PC-3 (cell line): ENCODE measurements at regions not wholly inside any gene's neighbourhood (a gene's known extent, or its start where the extent isn't known, plus 50 kb on each side); places are given as distances from the start of the nearest gene placed in this dataset.

Source experiments
- ATAC-seq: fragments of 200-7000 bp; cut with Tn5 transposase; 2 replicates; pipeline ENCODE4 v1.9.1; 2020; ENCODE audit warnings: mild to moderate bottlenecking, moderate library complexity
- BruUV-seq: library from RNA; stranded (reverse); fragments of 400-500 nt; replicated peaks from 2 replicates; lab custom pipeline; 2021; lab: Mats Ljungman, UMichigan
- CTCF ChIA-PET: fragments of 300-600 bp; sonication (Branson Sonifier 250); formaldehyde crosslinking; loops from one replicate; lab custom pipeline; 2022; ENCODE audit warnings: antibody characterized with exemption; lab: Charles Lee
- POLR2A ChIA-PET: fragments of 300-600 bp; sonication (Branson Sonifier 250); formaldehyde crosslinking; loops from one replicate; lab custom pipeline; 2022; ENCODE audit warnings: antibody characterized with exemption; ENCODE audit not compliant: unreplicated experiment; lab: Charles Lee
- DNase-seq: peaks from one replicate; pipeline ENCODE4 v3.0.0-alpha.2; 2015
- H2AFZ ChIP-seq: fragments of 300-600 bp; sonication (generic); 2 replicates; pipeline ENCODE4 v1.6.0; 2016; ENCODE audit warnings: antibody characterized with exemption, low read length
- H3F3A ChIP-seq: fragments of 300-600 bp; sonication (generic); one replicate; pipeline ENCODE4 v1.6.0; 2017; ENCODE audit warnings: antibody characterized with exemption, low read length, control low read depth, mild to moderate bottlenecking; ENCODE audit not compliant: unreplicated experiment
- H3K27ac ChIP-seq: fragments of 300-600 bp; sonication (generic); 2 replicates; pipeline ENCODE4 v1.5.1; 2016; ENCODE audit warnings: mild to moderate bottlenecking, low read length
- H3K27me3 ChIP-seq: fragments of 300-600 bp; sonication (generic); 2 replicates; pipeline ENCODE4 v1.6.1; 2016; ENCODE audit warnings: low read length, mixed read lengths
- H3K36me3 ChIP-seq: fragments of 300-600 bp; sonication (generic); 2 replicates; pipeline ENCODE4 v1.6.1; 2016; ENCODE audit warnings: low read depth, mixed run types, low read length, mixed read lengths
- H3K4me1 ChIP-seq: fragments of 300-600 bp; sonication (generic); 2 replicates; pipeline ENCODE4 v1.5.1; 2016; ENCODE audit warnings: low read length; ENCODE audit not compliant: insufficient read depth
- H3K4me2 ChIP-seq: fragments of 300-600 bp; sonication (generic); 2 replicates; pipeline ENCODE4 v1.6.0; 2016; ENCODE audit warnings: low read length
- H3K4me3 ChIP-seq: fragments of 300-600 bp; sonication (generic); 2 replicates; pipeline ENCODE4 v1.5.1; 2016; ENCODE audit warnings: mild to moderate bottlenecking, low read length, mixed read lengths
- H3K79me2 ChIP-seq: fragments of 300-600 bp; sonication (generic); 2 replicates; pipeline ENCODE4 v1.6.1; 2017; ENCODE audit warnings: low read length, mixed read lengths
- H3K9ac ChIP-seq: fragments of 300-600 bp; sonication (generic); 2 replicates; pipeline ENCODE4 v1.6.0; 2016; ENCODE audit warnings: mild to moderate bottlenecking, low read length
- H3K9me2 ChIP-seq: fragments of 300-600 bp; sonication (generic); replicated peaks from 2 replicates; pipeline ENCODE4 v1.6.1; 2016; ENCODE audit warnings: mixed run types, low read length, mixed read lengths
- H3K9me3 ChIP-seq: fragments of 300-600 bp; sonication (generic); 2 replicates; pipeline ENCODE4 v1.6.1; 2016; ENCODE audit warnings: low read length, mixed read lengths
- H4K20me1 ChIP-seq: fragments of 300-600 bp; sonication (generic); 2 replicates; pipeline ENCODE4 v1.6.1; 2016; ENCODE audit warnings: low read length, mixed read lengths
- CTCF ChIP-seq: fragments of 300-600 bp; sonication (generic); conservative IDR thresholded peaks from 2 replicates; pipeline ENCODE4 v1.5.1; 2017; ENCODE audit warnings: antibody characterized with exemption, low read depth, mild to moderate bottlenecking, low read length
- EZH2 ChIP-seq: fragments of 300-600 bp; sonication (generic); IDR thresholded peaks from one replicate; pipeline ENCODE4 v1.6.1; 2017; ENCODE audit warnings: antibody characterized with exemption, mild to moderate bottlenecking, low read length; ENCODE audit not compliant: unreplicated experiment
- EZH2phosphoT487 ChIP-seq: fragments of 300-600 bp; sonication (generic); IDR thresholded peaks from 2 replicates; pipeline ENCODE4 v1.6.1; 2018; ENCODE audit warnings: mild to moderate bottlenecking, antibody characterized with exemption, low read length, borderline replicate concordance
- intact Hi-C: fragments of 100-400 bp; cut with micrococcal nuclease; formaldehyde crosslinking; loops from 2 replicates; pipeline ENCODE4 v1.9.0; 2023

GRCh38 chr3:25354071-25354470 is 74.0 kb upstream of the RARB start:
- POLR2A ChIA-PET: no interaction called here
- intact Hi-C loops: no loop called here

GRCh38 chr3:25355034-25355885 is 72.8 kb upstream of the RARB start:
- ATAC-seq: no peak
- no TSS peak for BruUV-seq
- ChIA-PET CTCF (no interaction called here), POLR2A (no interaction called here)
- H3K27me3 ChIP-seq: 0 out of 2 replicates have a peak, but pooled peaks cover 5% of the 10 kb centered on the region
- no peak for DNase-seq
- intact Hi-C loops: no loop called here
- no peaks in the 10 kb centered on the region for H3F3A ChIP-seq
- H3K9ac ChIP-seq: no peak overlapping the region
- no peaks in the 10 kb centered on the region for H4K20me1 ChIP-seq
- no peaks in the 10 kb centered on the region for H3K79me2 ChIP-seq
- no peak overlapping the region for H2AFZ ChIP-seq
- H3K9me3 ChIP-seq: no peaks in the 10 kb centered on the region
- H3K9me2 ChIP-seq: no peaks in the 10 kb centered on the region
- H3K4me2 ChIP-seq: no peak overlapping the region
- H3K4me1 ChIP-seq: no peaks in the 10 kb centered on the region
- TF ChIP-seq CTCF (no peak), EZH2 (no peak), EZH2phosphoT487 (no peak)
- no peaks in the 10 kb centered on the region for H3K36me3 ChIP-seq
- no peak overlapping the region for H3K27ac ChIP-seq
- no peak overlapping the region for H3K4me3 ChIP-seq

More at GRCh38 chr3:25354071-25354470, 74.0 kb upstream of the RARB start:
- CTCF ChIA-PET: no interaction called here
- Histone ChIP-seq H3K9me3 (no peaks in the 10 kb centered on the region), H3K9me2 (no peaks in the 10 kb centered on the region), H3K27ac (no peak overlapping the region), H3K79me2 (no peaks in the 10 kb centered on the region), H3K27me3 (0 out of 2 replicates have a peak, but pooled peaks cover 5% of the 10 kb centered on the region), H2AFZ (no peak overlapping the region), H3K36me3 (no peaks in the 10 kb centered on the region), H3K4me2 (no peak overlapping the region), H3K9ac (no peak overlapping the region), H4K20me1 (no peaks in the 10 kb centered on the region), H3F3A (no peaks in the 10 kb centered on the region), H3K4me3 (no peak overlapping the region), H3K4me1 (no peaks in the 10 kb centered on the region)
- TF ChIP-seq EZH2 (no peak), CTCF (no peak), EZH2phosphoT487 (no peak)
- DNase-seq: no peak
- no TSS peak for BruUV-seq
- ATAC-seq: no peak

GRCh38 chr3:25355998-25356397 is 72.1 kb upstream of the RARB start:
- Histone ChIP-seq H3K27me3 (0 out of 2 replicates have a peak, but pooled peaks cover 5% of the 10 kb centered on the region), H3K4me2 (no peak overlapping the region), H3K36me3 (no peaks in the 10 kb centered on the region), H3F3A (no peaks in the 10 kb centered on the region), H3K9me3 (no peaks in the 10 kb centered on the region), H3K79me2 (no peaks in the 10 kb centered on the region), H4K20me1 (no peaks in the 10 kb centered on the region), H3K9ac (no peak overlapping the region), H3K4me3 (no peak overlapping the region), H3K4me1 (no peaks in the 10 kb centered on the region), H2AFZ (no peak overlapping the region), H3K27ac (no peak overlapping the region), H3K9me2 (no peaks in the 10 kb centered on the region)
- TF ChIP-seq CTCF (no peak), EZH2phosphoT487 (no peak), EZH2 (no peak)
- DNase-seq (no peak), ATAC-seq (no peak)
- no TSS peak for BruUV-seq
- ChIA-PET POLR2A (no interaction called here), CTCF (no interaction called here)
- intact Hi-C loops: no loop called here
